ENCODE measurements at regions not wholly inside any gene's neighbourhood (a gene's known extent, or its start where the extent isn't known, plus 50 kb on each side); places are given as distances from the start of the nearest gene placed in this dataset.
"Not testable (repeated sequence)": the region's sequence is repeated elsewhere in the genome, so short reads cannot be mapped to it uniquely, and the experiment has no call there.

GRCh38 chr2:236415684-236416444, 151.7 kb upstream of the ASB18 start:
- DNase-seq (ENCODE audit: low read depth), result no peak

DNA sequence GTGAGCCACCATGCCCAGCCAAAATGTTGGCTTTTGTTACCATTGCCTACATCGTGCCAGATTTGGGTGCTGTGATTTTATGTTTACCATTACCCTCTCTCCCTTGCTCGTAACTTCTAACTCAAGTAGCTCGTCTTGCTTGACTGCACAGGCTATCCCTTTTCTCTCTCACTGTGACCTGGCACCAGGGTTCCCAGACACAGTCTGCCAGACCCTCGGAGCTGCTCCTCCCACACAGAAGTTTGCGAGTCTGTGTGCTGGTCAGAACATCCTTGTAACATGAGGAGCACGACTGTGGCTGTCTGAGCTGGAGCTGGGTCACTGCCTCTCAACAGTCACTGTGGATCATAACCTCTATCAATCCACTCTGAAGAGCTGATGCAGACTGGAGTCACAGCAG, 152.5 kb upstream of the ACKR3 start:
- no peak for DNase-seq (ENCODE audit: low read depth)

- no peak for DNase-seq (ENCODE audit: low read depth)
Measured at GRCh38 chr2:236430584-236430983, 139.0 kb upstream of the ACKR3 start.

DNA sequence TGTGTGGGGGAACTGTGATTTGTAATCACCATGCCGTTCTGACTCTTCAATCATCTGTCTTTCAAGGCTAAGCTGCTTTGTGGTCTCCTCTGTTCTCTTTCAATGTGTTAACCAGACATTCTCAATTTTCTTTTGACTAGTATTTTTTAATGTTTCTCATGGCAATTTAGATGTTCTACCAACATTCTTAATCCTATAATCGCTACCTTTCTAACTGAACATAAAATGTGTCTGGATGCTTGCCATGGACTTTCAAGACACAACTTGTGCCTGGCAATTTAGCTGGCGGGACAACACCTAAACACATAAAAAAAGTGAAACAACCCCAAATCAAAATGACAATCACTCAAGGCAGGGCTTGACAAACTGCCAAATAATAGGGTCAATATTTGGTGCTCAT, 135.0 kb upstream of the ACKR3 start:
- no peak for DNase-seq (ENCODE audit: low read depth)

DNA sequence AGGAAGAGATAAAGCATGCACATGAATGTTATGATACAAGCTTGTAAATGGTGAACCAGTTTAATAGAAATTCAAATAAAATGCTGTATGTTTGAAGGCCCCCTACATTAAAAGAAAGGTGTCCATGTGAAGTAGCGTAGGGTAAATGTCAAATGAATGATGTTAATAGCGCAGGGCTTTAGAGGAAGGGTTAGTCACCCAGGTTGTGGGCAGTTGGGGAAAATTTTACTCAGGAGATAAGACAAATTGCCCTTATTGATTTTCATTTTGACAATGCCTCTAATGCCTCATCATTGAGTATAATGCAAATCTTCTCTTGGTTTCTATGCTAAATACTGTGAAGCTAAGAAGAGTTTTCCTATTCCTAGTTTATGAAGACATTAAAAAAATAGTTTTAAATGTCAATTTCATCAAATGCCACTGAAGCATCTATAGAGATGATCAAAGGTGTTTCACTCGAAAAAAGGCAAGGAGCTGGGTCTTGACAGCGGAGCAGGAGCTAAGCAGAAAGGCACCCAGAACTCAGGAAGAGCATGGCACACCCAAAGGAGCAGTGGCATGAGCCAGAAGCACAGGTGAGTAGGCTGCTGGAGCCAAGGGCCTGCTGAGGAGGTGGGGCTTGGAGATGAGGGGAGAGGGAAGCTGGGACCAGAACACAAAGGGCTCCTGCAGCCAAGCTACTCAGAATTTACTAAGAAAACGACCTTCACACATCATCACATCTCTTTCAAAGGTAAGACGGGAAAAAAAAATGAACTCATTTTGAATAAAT, 129.3 kb upstream of the ACKR3 start:
- DNase-seq (ENCODE audit: low read depth), result no peak

DNA sequence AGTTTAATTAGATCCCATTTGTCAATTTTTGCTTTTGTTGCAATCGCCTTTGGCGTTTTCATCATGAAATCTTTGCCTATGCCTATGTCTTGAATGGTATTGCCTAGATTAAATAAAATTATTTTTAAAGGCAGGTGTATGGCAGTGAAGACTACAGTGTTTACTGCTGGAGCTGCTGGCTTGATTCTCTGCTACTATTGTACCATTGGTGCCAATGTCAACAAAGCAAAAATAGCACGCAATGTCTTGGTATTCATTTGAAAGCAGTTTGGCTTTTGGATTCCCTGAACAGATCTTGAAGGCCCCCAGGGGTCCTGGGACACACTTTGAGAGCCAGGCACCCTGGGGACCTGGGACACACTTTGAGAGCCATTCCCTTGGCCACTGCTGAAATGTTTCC, 125.4 kb upstream of the ACKR3 start:
- DNase-seq (ENCODE audit: low read depth), result no peak

DNA sequence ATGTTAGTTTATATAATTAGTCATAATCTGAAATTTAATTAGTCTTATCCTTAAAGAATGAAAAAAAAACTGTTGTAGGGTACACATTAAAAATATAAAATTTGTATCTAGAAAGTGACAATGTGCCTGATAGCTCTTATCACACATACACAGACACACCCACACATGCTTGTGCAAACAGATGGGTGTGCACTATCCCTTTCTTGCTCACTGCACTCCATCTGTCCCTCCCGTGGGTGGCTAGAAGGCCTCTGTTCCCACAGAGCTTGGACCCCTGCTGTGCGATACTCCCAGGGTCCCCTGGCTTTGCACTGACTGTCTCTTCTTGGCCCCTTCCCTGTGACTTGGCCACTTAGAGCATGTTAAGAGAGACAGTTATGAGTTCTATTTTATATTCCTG, 123.9 kb upstream of the ACKR3 start:
- no peak for DNase-seq (ENCODE audit: low read depth)

- no peak for DNase-seq (ENCODE audit: low read depth)
Measured at GRCh38 chr2:236446521-236446920, 123.1 kb upstream of the ACKR3 start.

- DNase-seq (ENCODE audit: low read depth), result no peak
Measured at GRCh38 chr2:236449167-236449761, 120.4 kb upstream of the ACKR3 start.

GRCh38 chr2:236452238-236452637, 117.4 kb upstream of the ACKR3 start:
- DNase-seq (ENCODE audit: low read depth), result no peak

DNA sequence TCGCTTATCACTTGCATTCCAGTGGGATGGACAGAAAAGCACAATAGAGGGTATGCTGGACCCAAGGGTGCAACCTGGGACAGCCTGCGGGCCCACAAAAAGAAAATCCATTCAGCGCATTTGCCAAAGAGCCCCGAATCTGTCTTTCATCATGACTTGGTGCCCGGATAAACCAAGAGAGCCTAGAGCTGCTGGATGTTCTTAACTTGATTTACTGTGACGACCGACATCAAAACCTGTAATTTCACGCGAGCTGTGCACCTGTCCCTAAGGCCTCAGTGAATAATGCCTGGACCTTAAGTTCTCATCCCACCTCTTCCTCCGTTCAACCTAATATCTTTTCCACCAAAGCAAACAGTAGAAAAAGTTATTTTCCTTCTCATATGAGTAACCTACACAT, 115.5 kb upstream of the ACKR3 start:
- DNase-seq (ENCODE audit: low read depth), result no peak

GRCh38 chr2:236459393-236459792, 110.2 kb upstream of the ACKR3 start:
- no peak for DNase-seq (ENCODE audit: low read depth)

- DNase-seq (ENCODE audit: low read depth), result no peak
Measured at GRCh38 chr2:236464140-236464539, 105.5 kb upstream of the ACKR3 start.

- no peak for DNase-seq (ENCODE audit: low read depth)
Measured at GRCh38 chr2:236472720-236473495, 96.7 kb upstream of the ACKR3 start.

DNA sequence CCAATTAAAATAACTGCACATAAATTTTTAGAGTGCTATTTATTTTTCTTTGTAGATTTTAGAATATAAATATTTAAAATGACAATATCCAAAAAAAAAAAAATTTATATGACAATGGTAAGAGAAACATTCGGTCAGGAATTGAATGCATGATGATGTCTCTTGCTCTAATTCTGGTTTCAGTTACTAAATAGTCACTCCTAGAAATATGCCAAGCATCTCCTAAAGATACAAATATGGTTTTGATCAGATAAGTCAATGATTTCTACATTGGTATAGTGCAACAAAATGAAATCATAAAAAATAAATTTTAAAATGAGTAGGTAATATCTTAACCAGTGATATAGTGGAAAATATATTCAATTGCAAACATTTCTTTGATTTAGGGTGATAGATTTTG, 95.9 kb upstream of the ACKR3 start:
- no peak for DNase-seq (ENCODE audit: low read depth)

DNA sequence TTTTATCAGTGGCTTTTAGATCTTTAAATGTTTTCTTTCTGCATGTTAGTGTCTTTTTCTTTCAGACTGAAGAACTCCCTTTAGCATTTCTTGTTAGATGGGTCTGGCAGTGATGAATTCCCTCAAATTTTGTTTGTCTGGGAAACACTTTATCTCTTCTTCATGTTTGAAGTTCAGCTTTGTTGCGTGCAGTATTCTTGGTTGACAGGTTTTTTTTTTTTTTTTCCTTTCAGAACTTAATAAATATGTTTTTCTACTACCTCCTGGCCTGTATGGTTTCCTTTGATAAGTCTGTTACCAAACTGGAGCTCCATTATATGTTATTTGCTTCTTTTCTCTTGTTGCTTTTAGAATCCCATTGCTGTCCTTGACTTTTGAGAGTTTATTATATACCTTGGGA, 89.8 kb upstream of the ACKR3 start:
- no peak for DNase-seq (ENCODE audit: low read depth)

GRCh38 chr2:236483102-236483501, 86.5 kb upstream of the ACKR3 start:
- no peak for DNase-seq (ENCODE audit: low read depth)

DNA sequence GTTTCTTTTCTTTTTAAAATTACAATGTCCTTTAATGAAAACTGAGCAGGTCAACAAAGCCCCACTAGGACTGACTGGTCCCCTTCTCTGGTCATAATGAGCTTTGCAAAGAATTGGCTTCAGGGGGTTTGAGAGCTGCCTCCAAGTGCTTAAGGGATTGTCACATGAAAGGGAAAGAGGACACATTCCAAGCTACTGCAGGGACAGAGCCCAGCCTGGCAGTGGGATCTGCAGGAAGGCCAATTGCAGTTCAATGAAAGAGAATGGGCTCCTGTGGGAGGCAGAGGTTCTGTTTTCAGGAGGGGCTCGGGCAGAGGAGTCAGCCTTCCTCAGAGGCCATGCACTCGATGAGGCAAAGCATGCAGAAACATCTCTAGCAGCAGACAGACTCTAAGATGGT, 84.1 kb upstream of the ACKR3 start:
- DNase-seq (ENCODE audit: low read depth), result no peak

GRCh38 chr2:236489083-236489482, 80.5 kb upstream of the ACKR3 start:
- DNase-seq (ENCODE audit: low read depth), result not testable (repeated sequence)

DNA sequence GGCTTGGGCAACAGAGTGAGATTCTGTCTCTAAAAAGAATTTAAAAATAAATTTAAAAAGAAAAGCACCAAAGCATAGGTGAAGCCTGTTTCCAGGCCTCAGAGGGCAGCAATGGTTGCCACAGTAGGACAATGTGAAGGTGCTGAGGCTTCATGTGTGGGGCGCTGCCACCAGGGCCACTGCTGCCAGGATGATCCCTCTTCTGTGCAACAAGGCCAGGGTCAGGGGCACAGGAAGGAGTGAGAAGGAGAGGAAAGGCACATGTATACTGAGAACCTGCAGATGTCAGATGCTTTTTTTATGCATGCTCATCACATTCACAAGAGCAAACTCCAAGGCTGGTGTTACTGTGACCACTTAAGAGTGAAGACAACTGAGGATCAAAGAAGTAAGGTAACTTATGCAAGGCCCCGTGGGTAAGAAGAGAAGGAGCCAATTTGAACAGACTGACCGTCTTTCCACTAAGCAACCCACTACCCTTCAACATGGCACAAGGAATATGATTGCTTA, 79.7 kb upstream of the ACKR3 start:
- DNase-seq (ENCODE audit: low read depth), result no peak

- no peak for DNase-seq (ENCODE audit: low read depth)
Measured at GRCh38 chr2:236496340-236496739, 73.3 kb upstream of the ACKR3 start.

DNA sequence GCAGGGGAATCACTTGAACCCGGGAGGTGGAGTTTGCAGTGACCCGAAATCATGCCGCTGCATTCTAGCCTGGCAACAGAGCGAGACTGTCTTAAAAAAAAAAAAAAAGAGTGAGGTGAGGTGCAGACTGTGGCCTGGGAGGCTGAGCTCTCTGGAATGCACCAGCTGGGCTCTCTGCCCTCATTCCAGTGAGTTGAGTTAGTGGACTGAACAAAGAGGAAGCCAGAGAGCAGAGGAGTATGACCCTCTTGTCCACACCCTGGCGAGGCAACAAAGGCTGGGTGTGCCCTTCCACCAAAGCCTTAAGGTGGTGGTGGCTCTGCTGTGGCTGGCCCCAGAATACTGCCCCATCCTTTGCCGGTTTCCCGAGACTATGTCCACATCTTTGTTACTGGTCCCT, 71.3 kb upstream of the ACKR3 start:
- no peak for DNase-seq (ENCODE audit: low read depth)

All from activated T-cell treated with anti-CD3 and anti-CD28 coated beads for 1 hour (primary cell).